GDM1 (cell line): ENCODE measurements at regions not wholly inside any gene's neighbourhood (a gene's known extent, or its start where the extent isn't known, plus 50 kb on each side); places are given as distances from the start of the nearest gene placed in this dataset.
"Not testable (repeated sequence)": the region's sequence is repeated elsewhere in the genome, so short reads cannot be mapped to it uniquely, and the experiment has no call there.

ENCODE experiments used
- DNase-seq: peaks from one replicate; lab custom pipeline; 2025; lab: John Stamatoyannopoulos, UW

GRCh38 chr9:135404451-135405144, 75.0 kb upstream of the PPP1R26 start:
- DNase-seq, result no peak

DNA sequence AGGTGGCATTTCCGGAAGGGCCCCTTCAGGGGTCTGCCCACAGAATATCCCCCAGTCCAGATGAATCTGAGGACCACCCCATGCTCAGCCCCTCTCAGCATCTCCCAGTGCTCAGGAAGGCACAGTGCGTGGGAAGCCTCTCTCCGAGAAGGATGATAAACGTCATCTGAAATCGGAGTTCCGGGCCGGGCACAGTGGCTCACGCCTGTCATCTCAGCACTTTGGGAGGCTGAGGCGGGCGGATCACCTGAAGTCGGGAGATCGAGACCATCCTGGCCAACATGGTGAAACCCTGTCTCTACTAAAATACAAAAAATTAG, 74.5 kb upstream of the PPP1R26 start:
- not testable (repeated sequence) for DNase-seq

DNA sequence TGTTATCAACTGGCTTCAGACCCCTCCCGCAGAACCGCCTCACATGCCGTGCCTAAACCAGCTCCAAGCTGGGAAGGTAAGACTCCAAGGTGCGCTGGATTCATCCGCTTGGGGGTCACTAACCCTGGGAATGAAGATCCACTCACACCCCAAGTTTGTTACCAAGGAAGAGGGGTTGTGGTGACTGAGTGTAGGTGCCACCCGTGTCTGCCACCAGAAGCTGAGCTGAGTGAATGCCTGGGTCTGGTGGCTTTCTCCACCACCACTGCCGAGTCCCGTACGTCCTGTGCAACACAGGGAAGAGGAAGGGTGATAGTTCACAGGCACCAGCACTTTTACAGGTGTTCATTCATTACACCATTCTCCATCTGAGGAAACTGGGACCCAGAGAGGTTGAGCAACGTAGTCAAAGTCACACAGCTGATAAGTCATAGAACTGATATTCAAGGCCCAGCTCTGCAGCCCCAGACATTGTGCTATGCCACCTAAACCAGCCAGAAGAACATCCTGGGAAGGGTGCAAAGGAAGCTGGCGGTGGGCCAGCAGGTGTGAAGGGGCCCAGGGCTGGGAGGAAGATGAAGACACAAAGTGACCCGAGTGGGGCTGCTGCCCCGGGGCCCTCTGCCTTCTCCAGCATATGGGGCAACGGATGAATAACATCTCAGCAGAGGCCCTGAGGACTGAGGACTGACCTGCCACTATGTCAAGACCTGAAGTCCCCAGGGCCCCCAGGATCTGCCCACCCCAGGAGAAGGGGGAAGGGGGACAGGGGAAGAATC, 70.9 kb upstream of the PPP1R26 start:
- DNase-seq, result no peak

DNA sequence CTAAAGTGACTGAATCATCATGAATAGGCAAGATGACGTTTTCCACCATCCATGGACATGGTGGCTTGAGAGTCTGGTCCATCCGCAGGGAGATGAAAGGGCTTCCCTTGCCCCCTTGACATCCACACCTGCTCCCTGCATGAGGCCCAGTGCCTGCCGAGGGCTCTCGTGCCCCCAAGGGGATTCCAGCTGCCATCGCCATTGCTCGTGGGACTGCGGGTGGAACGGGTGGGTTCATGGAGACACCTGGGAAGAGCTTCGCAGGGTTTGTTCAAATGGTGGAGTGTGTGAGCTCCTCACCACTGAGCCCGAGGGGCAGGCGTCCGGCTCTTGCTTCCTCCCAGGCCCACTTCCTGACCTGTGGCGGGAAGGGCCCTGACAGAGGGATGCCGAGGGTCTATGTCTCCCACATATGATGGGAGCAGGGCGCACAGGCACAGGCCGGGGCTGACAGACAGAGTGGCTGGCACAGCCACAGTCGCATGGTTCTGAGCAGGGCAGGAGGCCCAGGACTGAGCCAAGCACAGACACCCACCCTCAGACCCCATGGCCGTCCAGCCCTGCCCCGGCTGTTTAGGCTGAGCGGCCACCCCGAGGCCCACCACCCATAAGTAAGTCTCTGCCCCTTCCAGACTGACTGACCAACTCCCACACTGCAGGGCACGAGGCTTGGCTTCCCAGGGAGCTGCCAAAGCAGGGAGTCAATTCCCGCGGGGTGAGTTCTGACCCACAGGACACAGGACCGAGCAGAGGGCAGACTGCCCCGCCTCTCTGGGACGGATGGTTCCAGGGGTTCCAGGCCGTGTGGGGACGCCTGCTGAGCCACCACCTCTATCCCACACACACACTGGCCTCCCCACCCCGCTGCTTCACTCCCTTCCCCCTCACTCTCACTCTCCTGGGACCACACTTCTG, 70.0 kb upstream of the PPP1R26 start:
- DNase-seq, result no peak

GRCh38 chr9:135410421-135410820, 69.2 kb upstream of the PPP1R26 start:
- no peak for DNase-seq

- no peak for DNase-seq
These were observed 68.6 kb upstream of the PPP1R26 start for GRCh38 chr9:135410831-135411473.

DNA sequence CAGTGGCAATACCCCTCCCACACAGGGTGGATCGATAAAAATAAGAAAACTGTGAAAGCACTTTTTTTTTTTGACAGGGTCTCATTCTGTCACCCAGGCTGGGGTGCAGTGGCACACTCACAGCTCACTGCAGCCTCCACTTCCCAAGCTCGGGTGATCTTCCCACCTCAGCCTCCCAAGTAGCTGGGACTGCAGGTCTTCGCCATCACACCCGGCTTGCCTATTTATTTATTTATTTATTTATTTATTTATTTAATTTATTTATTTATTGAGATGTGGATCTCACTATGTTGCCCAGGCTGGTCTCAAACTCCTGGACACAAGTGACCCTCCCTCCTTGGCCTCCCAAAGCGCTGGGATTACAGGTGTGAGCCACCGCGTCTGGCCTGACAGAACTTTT, 68.0 kb upstream of the PPP1R26 start:
- DNase-seq, result not testable (repeated sequence)

DNA sequence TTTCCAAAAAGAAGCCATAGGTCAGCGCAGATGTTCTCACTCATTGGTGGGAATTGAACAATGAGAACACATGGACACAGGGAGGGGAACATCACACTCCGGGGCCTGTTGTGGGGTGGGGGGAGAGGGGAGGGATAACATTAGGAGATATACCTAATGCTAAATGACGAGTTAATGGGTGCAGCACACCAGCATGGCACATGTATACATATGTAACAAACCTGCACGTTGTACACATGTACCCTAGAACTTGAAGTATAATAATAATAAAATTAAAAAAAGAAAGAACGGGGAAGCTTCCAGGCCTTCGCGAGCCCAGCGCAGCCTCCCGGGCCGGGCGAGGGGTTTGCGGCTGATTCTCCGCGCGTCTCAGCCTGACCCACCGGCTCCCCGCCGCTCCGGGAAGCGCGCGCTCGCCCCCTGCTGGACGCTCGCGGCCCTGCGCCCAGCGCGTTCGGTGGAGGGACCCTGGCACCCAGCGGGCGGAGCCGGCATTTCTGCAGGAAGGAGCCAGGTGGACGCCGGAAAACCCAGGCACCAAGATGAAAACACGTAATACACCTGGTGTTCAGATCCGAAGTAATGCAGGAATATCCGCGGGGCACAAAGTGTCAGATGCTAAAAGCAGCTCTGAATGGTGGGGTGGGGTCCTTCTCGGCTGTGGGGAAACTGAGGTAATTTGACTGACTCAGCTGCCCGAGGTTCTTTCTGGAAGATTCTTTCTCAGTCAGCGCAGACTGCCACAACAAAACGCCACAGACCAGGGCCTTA, 67.1 kb upstream of the PPP1R26 start:
- peak; percentile 21 for DNase-seq

GRCh38 chr9:135413086-135413375, 66.6 kb upstream of the PPP1R26 start:
- no peak for DNase-seq

- DNase-seq, result no peak
These were observed 66.1 kb upstream of the PPP1R26 start for GRCh38 chr9:135413461-135413860.

GRCh38 chr9:135414293-135414692, 65.3 kb upstream of the PPP1R26 start:
- no peak for DNase-seq

DNA sequence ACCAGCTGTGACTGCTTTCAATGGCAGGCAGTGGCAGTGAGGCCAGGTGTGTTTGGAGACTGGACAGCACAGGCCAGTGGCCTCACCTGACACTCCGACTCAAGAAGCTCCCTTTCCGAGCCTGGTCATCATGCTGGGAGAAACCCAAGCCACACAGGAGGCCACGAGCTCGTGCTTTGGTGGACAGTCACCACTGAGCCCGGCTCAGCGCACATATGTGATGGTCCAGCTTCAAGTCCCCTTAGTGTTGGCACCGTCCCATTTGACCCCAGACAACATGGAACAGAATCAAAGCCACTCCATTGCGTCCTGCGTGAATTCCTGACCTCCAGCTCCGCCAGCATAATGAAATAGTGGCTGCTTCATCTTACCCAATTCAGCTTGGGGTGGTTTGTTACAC, 64.0 kb upstream of the PPP1R26 start:
- no peak for DNase-seq

GRCh38 chr9:135416664-135417290, 62.8 kb upstream of the PPP1R26 start:
- no peak for DNase-seq

DNA sequence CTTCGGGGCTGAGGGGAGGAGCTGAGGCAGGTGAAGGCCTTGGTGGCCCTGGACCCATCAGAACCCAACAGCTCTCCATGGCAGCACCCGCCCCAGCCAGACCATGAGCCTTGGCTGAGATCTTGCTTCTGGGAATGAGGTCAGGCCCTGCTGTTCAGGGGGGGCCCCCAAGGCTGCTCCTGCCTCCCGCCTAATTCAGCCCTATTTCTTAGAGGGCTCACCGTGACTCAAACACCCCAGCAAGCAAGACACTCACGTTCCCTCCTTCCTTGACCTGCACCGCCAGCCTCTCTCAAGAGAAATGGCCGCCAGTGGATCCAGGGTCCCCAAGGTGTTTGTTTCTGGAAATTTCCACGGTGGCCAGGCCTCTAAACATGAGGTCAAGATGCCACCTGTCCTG, 61.4 kb upstream of the PPP1R26 start:
- no peak for DNase-seq

- no peak for DNase-seq
These were observed 60.5 kb upstream of the PPP1R26 start for GRCh38 chr9:135419106-135419505.

DNA sequence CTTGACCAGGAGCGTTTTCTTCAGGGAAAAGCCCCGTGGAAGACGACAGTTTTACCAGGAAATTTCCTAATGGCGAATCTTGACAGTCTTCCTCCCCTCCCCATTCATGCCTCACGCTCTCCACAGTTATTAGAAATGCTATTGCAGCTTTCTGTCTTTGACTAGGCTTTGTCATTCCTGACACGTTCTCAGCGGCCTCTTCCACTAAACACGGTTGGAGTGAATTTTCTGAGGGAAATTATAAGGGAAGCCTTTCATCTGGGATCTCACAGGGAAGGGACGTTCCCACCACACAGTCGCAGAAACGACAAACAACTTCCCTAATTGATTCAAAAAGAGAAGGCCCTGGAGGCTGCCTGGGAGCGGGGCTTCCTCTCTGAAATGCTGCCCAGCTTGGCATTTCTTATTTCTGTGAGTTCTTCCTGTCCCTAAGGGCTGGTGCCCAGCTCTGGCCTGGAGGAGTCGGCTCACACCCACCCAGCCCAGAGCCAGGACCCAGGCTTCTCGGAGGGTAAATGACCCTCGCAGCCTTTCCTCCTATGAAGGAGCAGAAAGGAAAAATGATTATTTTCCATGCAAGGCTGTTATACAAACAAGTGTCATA, 57.1 kb upstream of the PPP1R26 start:
- DNase-seq, result no peak

DNA sequence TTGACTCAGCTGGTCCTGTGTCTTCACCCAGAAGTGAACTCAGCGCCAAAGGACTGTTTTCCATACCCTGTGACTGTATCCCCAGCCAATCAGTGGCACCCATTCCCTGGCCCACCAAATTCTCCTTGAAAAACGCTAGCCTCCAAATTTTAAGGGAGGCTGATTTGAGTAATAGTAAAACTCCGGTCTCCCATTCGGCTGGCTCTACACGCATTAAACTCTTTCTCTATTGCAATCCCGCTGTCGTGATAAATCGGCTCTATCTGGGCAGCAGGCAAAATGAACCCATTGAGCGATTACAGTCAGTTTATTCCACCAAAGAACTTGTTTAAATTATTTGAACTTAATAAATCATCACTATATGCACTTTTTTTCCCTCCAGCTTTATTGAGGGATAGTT, 55.9 kb upstream of the PPP1R26 start:
- DNase-seq, result no peak
